CD4-positive, alpha-beta memory T cell (primary cell): ENCODE measurements at regions not wholly inside any gene's neighbourhood (a gene's known extent, or its start where the extent isn't known, plus 50 kb on each side); places are given as distances from the start of the nearest gene placed in this dataset.

Experiments used
- CTCF ChIA-PET: fragments of 350-600 bp; sonication (Branson Sonifier 250); formaldehyde crosslinking; loops from one replicate; lab custom pipeline; 2021; ENCODE audit warnings: inconsistent platforms; ENCODE audit not compliant: partially characterized antibody; lab: Charles Lee
- POLR2A ChIA-PET: fragments of 350-600 bp; sonication (Branson Sonifier 250); formaldehyde crosslinking; loops from one replicate; lab custom pipeline; 2021; ENCODE audit not compliant: partially characterized antibody; lab: Charles Lee
- DNase-seq, 5 donors: peaks; one replicate each; pipeline versions ENCODE4 v3.0.0 to v3.0.0-alpha.2; 2020 to 2022; ENCODE audit warnings: mixed read lengths in 1 of 5
- H3K27ac ChIP-seq: one replicate; pipeline ENCODE4 v1.7.0; 2013; ENCODE audit warnings: low read depth, low read length
- H3K27me3 ChIP-seq: 2 replicates; pipeline ENCODE4 v1.7.0; 2013; ENCODE audit warnings: mild to moderate bottlenecking, low read length, moderate library complexity; ENCODE audit not compliant: insufficient read depth
- H3K36me3 ChIP-seq: 2 replicates; pipeline ENCODE4 v1.7.0; 2013; ENCODE audit warnings: mild to moderate bottlenecking, low read length, moderate library complexity; ENCODE audit not compliant: insufficient read depth
- H3K4me1 ChIP-seq: 2 replicates; pipeline ENCODE4 v1.7.0; 2013; ENCODE audit warnings: mild to moderate bottlenecking, low read length, moderate library complexity; ENCODE audit not compliant: insufficient read depth
- H3K4me3 ChIP-seq, 2 donors: one replicate each; pipeline ENCODE4 v1.7.0; 2013; ENCODE audit warnings: low read length in 2 of 2, mild to moderate bottlenecking in 1 of 2
- H3K9me3 ChIP-seq, 2 donors: one replicate each; pipeline ENCODE4 v1.7.0; 2013; ENCODE audit warnings: low read length in 2 of 2, control low read depth in 1 of 2; ENCODE audit not compliant: control insufficient read depth in 1 of 2
- H3K27ac Mint-ChIP-seq, 7 donors: one replicate each; pipeline ENCODE4 v1.8.0; 2020 to 2021; ENCODE audit warnings: mixed read lengths in 7 of 7, mild to moderate bottlenecking in 6 of 7, inconsistent platforms in 3 of 7, moderate library complexity in 3 of 7
- H3K27me3 Mint-ChIP-seq, 2 donors: one replicate each; pipeline ENCODE4 v1.8.0; 2020 to 2021; ENCODE audit warnings: mixed read lengths in 2 of 2
- H3K36me3 Mint-ChIP-seq, 2 donors: one replicate each; pipeline ENCODE4 v1.8.0; 2020 to 2021; ENCODE audit warnings: mixed read lengths in 2 of 2, inconsistent platforms in 1 of 2, mild to moderate bottlenecking in 1 of 2
- H3K4me1 Mint-ChIP-seq, 4 donors: one replicate each; pipeline ENCODE4 v1.8.0; 2020 to 2021; ENCODE audit warnings: mixed read lengths in 4 of 4, mild to moderate bottlenecking in 1 of 4
- H3K4me3 Mint-ChIP-seq, 8 donors: one replicate each; pipeline ENCODE4 v1.8.0; 2020 to 2021; ENCODE audit warnings: mixed read lengths in 8 of 8, mild to moderate bottlenecking in 7 of 8, moderate library complexity in 6 of 8, inconsistent platforms in 3 of 8
- H3K9me3 Mint-ChIP-seq, 8 donors: one replicate each; pipeline ENCODE4 v1.8.0; 2020 to 2021; ENCODE audit warnings: mixed read lengths in 8 of 8, mild to moderate bottlenecking in 5 of 8, inconsistent platforms in 3 of 8, moderate library complexity in 1 of 8
- intact Hi-C: fragments of 100-400 bp; cut with micrococcal nuclease; formaldehyde crosslinking; loops from one replicate; pipeline ENCODE4 v1.15.1; 2023

DNA sequence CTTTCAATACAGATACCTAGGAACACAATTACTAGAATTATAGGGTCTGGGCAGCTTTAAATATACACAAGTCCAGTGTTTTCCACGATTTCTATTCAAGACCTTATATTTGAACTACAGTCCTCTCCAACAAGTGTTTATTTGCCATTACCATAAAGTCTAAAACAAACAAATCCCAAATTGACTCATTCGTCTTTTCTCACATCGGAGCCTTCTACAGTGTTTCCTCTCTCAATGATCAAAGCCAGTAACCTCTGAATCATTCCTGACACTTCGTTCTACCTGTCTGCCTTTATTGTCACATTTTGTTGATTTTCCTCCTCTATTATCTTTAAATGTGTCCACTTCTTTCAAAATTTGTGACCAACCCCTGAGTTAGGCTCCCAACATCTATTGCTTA is 1356.5 kb upstream of the SLC10A2 start:
- Histone ChIP-seq H3K4me3 (no peak overlapping the region), H3K4me1 (no peaks in the 10 kb centered on the region), H3K27me3 (no peaks in the 10 kb centered on the region), H3K27ac (no peak overlapping the region), H3K9me3 (no peaks in the 10 kb centered on the region), H3K36me3 (no peaks in the 10 kb centered on the region)
- H3K4me1 Mint-ChIP-seq = no peaks in the 10 kb centered on the region
- POLR2A ChIA-PET = no interaction called here
- no peaks in the 10 kb centered on the region for H3K36me3 Mint-ChIP-seq
- CTCF ChIA-PET = no interaction called here
- H3K9me3 Mint-ChIP-seq = peaks cover 0 to 6% (median 0%) of the 10 kb centered on the region in 8 donors
- DNase-seq = no peak
- intact Hi-C loops = no loop called here
- no peak overlapping the region for H3K4me3 Mint-ChIP-seq
- H3K27ac Mint-ChIP-seq = no peak overlapping the region
- H3K27me3 Mint-ChIP-seq = no peaks in the 10 kb centered on the region

DNA sequence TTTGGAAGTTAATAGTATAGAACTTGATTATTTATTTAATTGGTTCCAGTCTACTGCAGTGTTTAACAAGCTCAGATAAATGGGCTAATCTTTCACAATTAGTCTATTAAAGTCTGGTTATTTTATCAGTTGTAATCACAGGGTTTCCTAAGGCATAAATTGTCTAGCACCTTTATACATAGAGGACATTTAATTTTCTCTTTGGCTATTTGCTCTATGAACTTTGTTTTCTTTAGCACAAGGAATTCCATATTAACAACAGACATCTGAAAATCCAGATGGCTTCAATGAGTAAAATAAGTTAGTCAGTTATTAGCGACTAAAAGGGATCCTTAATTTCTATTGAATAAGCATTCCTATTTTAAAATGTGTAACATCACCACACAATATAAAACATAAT is 1350.8 kb upstream of the SLC10A2 start:
- Histone ChIP-seq H3K36me3 (no peaks in the 10 kb centered on the region), H3K4me1 (no peaks in the 10 kb centered on the region), H3K27ac (no peak overlapping the region), H3K27me3 (no peaks in the 10 kb centered on the region), H3K9me3 (no peaks in the 10 kb centered on the region), H3K4me3 (no peak overlapping the region)
- ChIA-PET POLR2A (no interaction called here), CTCF (no interaction called here)
- H3K4me1 Mint-ChIP-seq = no peaks in the 10 kb centered on the region
- H3K27me3 Mint-ChIP-seq = no peaks in the 10 kb centered on the region
- H3K36me3 Mint-ChIP-seq = no peaks in the 10 kb centered on the region
- no peak for DNase-seq
- no peak overlapping the region for H3K4me3 Mint-ChIP-seq
- no peak overlapping the region for H3K27ac Mint-ChIP-seq
- intact Hi-C loops = no loop called here
- H3K9me3 Mint-ChIP-seq = peaks cover 0 to 3% (median 0%) of the 10 kb centered on the region in 8 donors

- POLR2A ChIA-PET = no interaction called here
- no peaks in the 10 kb centered on the region for H3K27me3 ChIP-seq
- H3K36me3 Mint-ChIP-seq = no peaks in the 10 kb centered on the region
Measured at GRCh38 chr13:104414771-104415170, 1348.6 kb upstream of the SLC10A2 start.

DNA sequence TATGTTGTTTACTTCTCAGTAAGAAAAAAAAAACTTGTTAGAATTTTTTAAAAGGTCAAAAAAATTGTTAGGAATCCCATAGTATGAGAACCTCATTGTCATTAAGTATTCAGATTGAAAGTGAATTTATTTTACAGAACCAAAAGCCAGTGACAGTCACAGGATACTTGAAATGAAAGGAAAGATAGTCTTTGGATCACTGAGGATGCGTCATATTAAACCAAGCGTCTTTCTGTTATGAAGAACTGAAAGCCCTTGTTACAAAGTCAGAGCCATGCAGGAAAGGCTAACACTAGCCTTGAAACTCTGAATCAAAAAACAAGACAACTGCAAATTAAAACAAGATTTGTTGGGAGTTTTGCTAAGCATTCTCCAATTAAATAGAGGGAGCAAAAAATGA is 1348.0 kb upstream of the SLC10A2 start:
- DNase-seq = no peak
- no peaks in the 10 kb centered on the region for H3K27me3 ChIP-seq
- H3K36me3 ChIP-seq = no peaks in the 10 kb centered on the region
- Mint-ChIP-seq H3K27ac (no peak overlapping the region), H3K4me3 (no peak overlapping the region), H3K9me3 (peaks cover 0 to 3% (median 0%) of the 10 kb centered on the region in 8 donors), H3K36me3 (no peaks in the 10 kb centered on the region), H3K27me3 (no peaks in the 10 kb centered on the region), H3K4me1 (no peaks in the 10 kb centered on the region)
- no peak overlapping the region for H3K27ac ChIP-seq
- CTCF ChIA-PET = no interaction called here
- H3K4me3 ChIP-seq = no peak overlapping the region
- H3K4me1 ChIP-seq = no peaks in the 10 kb centered on the region
- no peaks in the 10 kb centered on the region for H3K9me3 ChIP-seq
- POLR2A ChIA-PET = no interaction called here
- intact Hi-C loops = no loop called here

More at GRCh38 chr13:104414771-104415170, 1348.6 kb upstream of the SLC10A2 start:
- H3K36me3 ChIP-seq = no peaks in the 10 kb centered on the region
- intact Hi-C loops = no loop called here
- Mint-ChIP-seq H3K27me3 (no peaks in the 10 kb centered on the region), H3K4me3 (no peak overlapping the region), H3K27ac (no peak overlapping the region), H3K4me1 (no peaks in the 10 kb centered on the region), H3K9me3 (peaks cover 0 to 3% (median 0%) of the 10 kb centered on the region in 8 donors)
- CTCF ChIA-PET = no interaction called here
- no peak overlapping the region for H3K27ac ChIP-seq
- DNase-seq = no peak
- H3K4me1 ChIP-seq = no peaks in the 10 kb centered on the region
- H3K9me3 ChIP-seq = no peaks in the 10 kb centered on the region
- no peak overlapping the region for H3K4me3 ChIP-seq

- H3K27me3 Mint-ChIP-seq = no peaks in the 10 kb centered on the region
- peaks cover 0 to 5% (median 0%) of the 10 kb centered on the region in 8 donors for H3K9me3 Mint-ChIP-seq
- no peaks in the 10 kb centered on the region for H3K4me1 ChIP-seq
- no peak overlapping the region for H3K4me3 ChIP-seq
- H3K27ac Mint-ChIP-seq = no peak overlapping the region
- POLR2A ChIA-PET = no interaction called here
- no peaks in the 10 kb centered on the region for H3K4me1 Mint-ChIP-seq
- H3K27ac ChIP-seq = no peak overlapping the region
- intact Hi-C loops = no loop called here
- no peaks in the 10 kb centered on the region for H3K36me3 Mint-ChIP-seq
- CTCF ChIA-PET = interaction anchor here (1.4 kb wide), 1 partner anchor 20 kb away, joined by 3 read pairs; no protein-coding TSS in a partner anchor
- no peak overlapping the region for H3K4me3 Mint-ChIP-seq
- no peak for DNase-seq
- H3K36me3 ChIP-seq = no peaks in the 10 kb centered on the region
- no peaks in the 10 kb centered on the region for H3K9me3 ChIP-seq
- H3K27me3 ChIP-seq = no peaks in the 10 kb centered on the region
Measured at GRCh38 chr13:104411141-104411765, 1345.0 kb upstream of the SLC10A2 start.

DNA sequence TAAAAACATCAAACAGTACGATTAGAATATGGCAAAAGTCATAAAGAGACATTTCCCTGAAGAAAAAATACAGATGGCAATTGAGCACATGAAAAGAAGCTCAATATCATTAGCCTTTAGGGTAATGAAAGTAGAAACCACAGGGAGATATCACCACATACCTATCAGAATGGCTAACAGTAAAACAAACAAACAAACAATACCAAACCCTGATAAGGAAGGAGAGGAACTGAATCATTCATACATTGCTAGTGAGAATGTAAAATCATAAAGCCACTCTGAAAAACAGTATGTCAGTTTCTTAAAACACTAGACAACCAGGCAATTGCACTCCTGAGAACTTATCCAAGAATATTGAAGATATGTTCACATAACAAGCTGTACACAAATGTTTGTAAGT is 1342.5 kb upstream of the SLC10A2 start:
- H3K9me3 Mint-ChIP-seq = peaks cover 0 to 5% (median 2%) of the 10 kb centered on the region in 8 donors
- no peaks in the 10 kb centered on the region for H3K27me3 Mint-ChIP-seq

DNA sequence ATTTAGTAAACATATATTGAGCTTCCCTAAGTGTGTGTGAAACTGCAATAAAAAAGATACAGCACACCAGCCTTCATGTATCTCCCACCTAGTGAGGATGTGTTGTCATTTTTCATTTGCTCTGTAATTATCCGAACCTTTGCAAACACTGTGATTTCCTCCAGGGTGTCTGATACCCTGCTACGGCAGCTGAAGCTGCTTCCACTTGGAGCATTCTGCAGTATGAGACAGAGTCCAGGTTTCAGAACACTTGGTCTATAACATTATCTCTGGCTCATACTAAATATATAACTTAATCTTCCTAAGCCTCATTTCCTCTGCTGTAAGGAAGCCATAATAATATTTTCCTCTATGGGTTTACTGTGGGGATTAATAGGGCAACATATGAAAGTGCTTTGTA is 1338.1 kb upstream of the SLC10A2 start:
- H3K9me3 ChIP-seq = no peaks in the 10 kb centered on the region
- H3K27ac ChIP-seq = no peak overlapping the region
- H3K4me1 Mint-ChIP-seq = no peaks in the 10 kb centered on the region
- no peak overlapping the region for H3K4me3 Mint-ChIP-seq
- H3K27ac Mint-ChIP-seq = no peak overlapping the region
- H3K27me3 ChIP-seq = no peaks in the 10 kb centered on the region
- no peak overlapping the region for H3K4me3 ChIP-seq
- peaks cover 0 to 9% (median 4%) of the 10 kb centered on the region in 8 donors for H3K9me3 Mint-ChIP-seq
- ChIA-PET POLR2A (no interaction called here), CTCF (no interaction called here)
- intact Hi-C loops = no loop called here
- DNase-seq = no peak
- no peaks in the 10 kb centered on the region for H3K4me1 ChIP-seq
- H3K36me3 Mint-ChIP-seq = no peaks in the 10 kb centered on the region
- H3K27me3 Mint-ChIP-seq = no peaks in the 10 kb centered on the region
- no peaks in the 10 kb centered on the region for H3K36me3 ChIP-seq

More for the DNA sequence above, 1342.5 kb upstream of the SLC10A2 start:
- Mint-ChIP-seq H3K4me1 (no peaks in the 10 kb centered on the region), H3K4me3 (no peak overlapping the region), H3K27ac (no peak overlapping the region), H3K36me3 (no peaks in the 10 kb centered on the region)
- Histone ChIP-seq H3K36me3 (no peaks in the 10 kb centered on the region), H3K27ac (no peak overlapping the region), H3K27me3 (no peaks in the 10 kb centered on the region), H3K4me3 (no peak overlapping the region), H3K9me3 (no peaks in the 10 kb centered on the region), H3K4me1 (no peaks in the 10 kb centered on the region)
- POLR2A ChIA-PET = no interaction called here
- CTCF ChIA-PET = no interaction called here
- intact Hi-C loops = no loop called here
- no peak for DNase-seq
